ENCODE measurements at regions not wholly inside any gene's neighbourhood (a gene's known extent, or its start where the extent isn't known, plus 50 kb on each side); places are given as distances from the start of the nearest gene placed in this dataset.

GRCh38 chr18:47750889-47751423 is 179.5 kb downstream of the SMAD2 start:
- TF ChIP-seq EP300 (IDR thresholded peaks at IDR 0.05; ENCODE audit: borderline replicate concordance) (no peak), RAD21 (IDR thresholded peaks at IDR 0.05; ENCODE audit: low read depth) (no peak), ZBTB7A (IDR thresholded peaks at IDR 0.05; ENCODE audit: low read depth) (no peak), TCF12 (IDR thresholded peaks at IDR 0.05; ENCODE audit: low read depth) (no peak), REST (IDR thresholded peaks at IDR 0.05; ENCODE audit: low read depth) (no peak), CREB1 (IDR thresholded peaks at IDR 0.05; ENCODE audit: low read depth) (no peak), TAF1 (IDR thresholded peaks at IDR 0.05; ENCODE audit: low read depth) (no peak), YY1 (IDR thresholded peaks at IDR 0.05; ENCODE audit: low read depth) (no peak), CEBPB (IDR thresholded peaks at IDR 0.05) (no peak)
- TF ChIP-seq, protein P1, sequence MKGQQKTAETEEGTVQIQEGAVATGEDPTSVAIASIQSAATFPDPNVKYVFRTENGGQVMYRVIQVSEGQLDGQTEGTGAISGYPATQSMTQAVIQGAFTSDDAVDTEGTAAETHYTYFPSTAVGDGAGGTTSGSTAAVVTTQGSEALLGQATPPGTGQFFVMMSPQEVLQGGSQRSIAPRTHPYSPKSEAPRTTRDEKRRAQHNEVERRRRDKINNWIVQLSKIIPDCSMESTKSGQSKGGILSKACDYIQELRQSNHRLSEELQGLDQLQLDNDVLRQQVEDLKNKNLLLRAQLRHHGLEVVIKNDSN (IDR thresholded peaks at IDR 0.05) = no peak
- TF ChIP-seq, protein P2, sequence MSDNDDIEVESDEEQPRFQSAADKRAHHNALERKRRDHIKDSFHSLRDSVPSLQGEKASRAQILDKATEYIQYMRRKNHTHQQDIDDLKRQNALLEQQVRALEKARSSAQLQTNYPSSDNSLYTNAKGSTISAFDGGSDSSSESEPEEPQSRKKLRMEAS (IDR thresholded peaks at IDR 0.05) = no peak
